ENCODE measurements at regions not wholly inside any gene's neighbourhood (a gene's known extent, or its start where the extent isn't known, plus 50 kb on each side); places are given as distances from the start of the nearest gene placed in this dataset.
A peak's percentile ranks its signal among the peaks of the same experiment; 100 is the strongest.

DNA sequence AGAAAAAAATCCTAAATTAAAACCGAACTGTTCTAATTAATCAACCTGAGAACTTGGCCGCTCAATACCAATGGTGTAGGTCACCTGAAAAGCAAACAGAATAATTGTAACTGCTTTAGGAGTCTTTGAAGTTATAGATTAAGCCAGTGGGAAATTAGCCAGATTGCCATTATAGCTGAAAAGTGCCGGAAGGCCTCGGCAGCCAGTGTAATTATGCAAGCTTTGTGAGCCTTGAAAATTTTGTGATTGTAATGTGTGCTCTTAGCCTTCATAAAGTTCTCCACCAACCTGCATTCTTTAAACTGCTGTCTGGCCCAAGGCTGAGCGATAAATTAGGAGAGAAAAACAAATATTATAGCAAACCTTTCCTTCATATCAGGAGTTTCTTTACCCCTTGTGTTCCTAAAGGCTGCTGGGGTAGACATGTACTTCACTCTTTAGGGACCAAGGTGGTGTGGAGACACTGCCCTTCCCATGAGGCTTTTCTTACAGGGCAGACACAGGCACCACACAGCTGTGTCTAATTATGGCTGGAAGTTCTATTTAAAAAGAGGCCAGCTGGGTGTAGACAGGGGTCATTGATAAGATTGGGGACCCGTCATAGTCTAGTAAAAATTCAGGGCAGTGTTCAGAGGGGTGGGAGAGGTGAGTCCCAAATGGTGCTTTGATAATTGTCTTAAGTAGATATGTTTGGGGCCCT is 991.2 kb downstream of the FLRT2 start:
- no peak for DNase-seq (ENCODE audit: low spot score)

- no peak for DNase-seq (ENCODE audit: low spot score)
Measured at GRCh38 chr14:86518298-86518697, 988.4 kb downstream of the FLRT2 start.

DNA sequence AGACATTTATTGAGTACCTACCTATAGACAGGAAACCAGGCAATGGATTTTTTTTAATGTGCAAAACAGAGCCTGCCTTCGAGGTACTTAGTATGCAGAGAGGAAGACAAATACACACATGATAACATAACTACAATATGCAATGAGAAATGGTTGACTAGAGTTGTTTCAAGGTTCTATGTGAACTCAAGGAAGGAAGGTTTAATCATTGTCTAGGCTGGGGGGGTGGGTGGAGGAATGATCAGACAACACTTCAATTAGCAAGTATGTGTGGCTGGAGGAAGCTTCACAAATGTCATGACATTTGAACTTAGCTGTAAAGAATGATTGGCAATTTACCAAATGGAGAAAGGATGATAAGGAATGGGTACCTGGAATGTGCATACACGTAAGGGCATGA is 985.3 kb downstream of the FLRT2 start:
- DNase-seq (ENCODE audit: low spot score), result no peak

- no peak for DNase-seq (ENCODE audit: low spot score)
Measured at GRCh38 chr14:86513564-86513963, 983.6 kb downstream of the FLRT2 start.

GRCh38 chr14:86513056-86513455 is 983.1 kb downstream of the FLRT2 start:
- DNase-seq (ENCODE audit: low spot score), result no peak

DNA sequence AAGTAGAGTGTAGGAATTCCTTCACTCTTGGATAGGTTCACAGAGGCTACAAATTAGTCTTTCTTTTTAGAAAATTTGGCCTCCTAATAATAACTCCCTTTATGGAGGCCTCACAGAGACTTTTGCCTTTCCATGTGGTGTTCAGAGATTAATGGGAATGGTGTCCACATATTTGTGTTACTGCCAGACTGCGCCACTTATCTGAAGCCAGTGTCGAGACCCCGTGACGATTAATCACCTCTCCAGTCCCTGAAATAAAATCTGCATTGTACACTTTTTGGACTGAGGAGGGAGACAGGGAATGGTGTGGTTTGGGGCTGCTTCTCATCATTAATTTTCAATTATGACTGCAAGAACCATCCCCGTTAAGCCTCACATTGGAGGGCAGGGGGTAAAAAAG is 980.5 kb downstream of the FLRT2 start:
- no peak for DNase-seq (ENCODE audit: low spot score)

DNA sequence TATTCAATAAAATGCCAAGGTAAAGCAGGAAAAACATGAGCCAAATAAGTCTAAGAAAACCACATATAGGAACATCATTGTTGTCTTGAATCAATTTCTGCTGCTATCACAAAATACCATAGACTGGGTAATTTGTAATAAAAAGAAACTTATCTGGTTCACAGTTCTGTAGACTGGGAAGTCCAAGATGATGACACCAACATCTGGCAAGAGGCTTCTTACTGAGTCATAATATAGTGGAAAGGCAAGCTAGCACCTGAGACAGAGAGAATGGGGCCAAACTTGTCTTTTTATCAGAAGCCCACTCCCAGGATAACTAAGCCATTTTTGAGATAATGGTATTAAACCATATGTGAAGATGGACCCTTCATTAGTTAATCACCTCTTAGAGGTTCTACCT is 975.9 kb downstream of the FLRT2 start:
- DNase-seq (ENCODE audit: low spot score), result no peak

DNA sequence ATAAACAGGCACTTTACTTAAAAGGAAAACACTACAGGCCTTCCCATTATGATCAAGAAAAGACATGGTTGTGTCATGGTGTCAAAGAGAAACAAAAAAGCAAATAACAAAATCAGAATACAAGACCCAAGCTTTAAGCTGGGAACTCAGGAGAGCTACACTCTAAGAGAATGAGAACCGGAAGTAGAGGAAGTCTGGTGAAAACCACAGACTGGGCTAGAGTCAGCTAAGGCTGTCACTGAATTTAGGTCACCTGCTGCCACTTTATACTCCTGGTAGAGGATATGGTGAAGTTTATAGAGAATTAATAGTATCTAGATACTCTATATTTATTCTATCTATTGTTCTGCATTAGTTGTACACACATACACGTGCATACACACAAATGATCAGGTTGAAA is 971.7 kb downstream of the FLRT2 start:
- no peak for DNase-seq (ENCODE audit: low spot score)

- DNase-seq (ENCODE audit: low spot score), result no peak
Measured at GRCh38 chr14:86491743-86492142, 961.8 kb downstream of the FLRT2 start.

DNA sequence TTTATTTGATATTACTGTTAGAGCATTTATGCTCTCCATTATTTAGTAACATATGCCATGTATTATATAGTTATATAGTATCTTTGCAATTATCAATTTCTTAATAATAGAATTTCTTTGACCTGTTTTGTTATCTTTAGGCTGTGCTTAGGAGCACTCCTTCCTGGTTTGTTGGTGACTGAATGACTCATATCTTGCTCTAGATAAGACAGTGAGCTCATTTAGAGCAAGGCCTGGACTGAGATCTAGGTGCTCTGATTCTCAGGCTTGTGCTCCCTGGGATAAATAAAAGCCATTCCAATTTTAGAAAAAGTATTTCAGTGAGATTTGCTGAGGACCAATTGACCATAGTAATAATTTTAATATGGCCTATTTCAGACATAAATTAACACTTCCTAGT is 951.2 kb downstream of the FLRT2 start:
- no peak for DNase-seq (ENCODE audit: low spot score)

GRCh38 chr14:86464341-86464740 is 934.4 kb downstream of the FLRT2 start:
- peak; percentile 35 for DNase-seq (ENCODE audit: low spot score)

GRCh38 chr14:86462193-86462753 is 932.3 kb downstream of the FLRT2 start:
- no peak for DNase-seq (ENCODE audit: low spot score)

DNA sequence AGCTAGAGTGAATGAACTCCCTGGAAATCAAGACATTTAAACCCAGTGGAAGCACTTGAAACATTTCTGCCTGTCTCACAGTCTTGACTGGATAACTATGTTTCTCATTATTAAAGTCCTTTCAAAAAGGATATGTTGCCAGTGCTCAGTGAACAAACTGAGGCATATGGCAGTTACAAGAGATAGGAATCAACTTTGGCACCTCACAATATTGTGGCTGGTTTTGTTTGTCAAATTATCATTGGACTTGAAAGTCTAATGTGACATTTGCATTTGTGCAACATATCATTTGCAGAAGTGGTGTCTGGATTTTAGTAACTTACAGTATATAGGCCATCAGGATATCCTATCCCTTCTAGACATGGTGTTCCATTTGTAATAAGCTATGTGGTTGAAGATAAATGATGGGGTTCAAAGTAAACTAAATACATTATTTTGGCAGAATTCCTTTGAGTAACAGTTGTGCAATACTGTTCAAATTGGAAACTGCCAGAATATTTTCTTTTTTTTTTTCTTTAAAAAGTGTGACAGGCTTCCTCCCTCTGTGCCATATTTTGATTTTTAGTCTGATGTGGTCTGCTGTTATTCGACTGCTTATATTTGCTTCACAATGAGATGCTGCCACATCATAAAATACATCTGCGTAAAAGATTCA is 927.7 kb downstream of the FLRT2 start:
- no peak for DNase-seq (ENCODE audit: low spot score)

DNA sequence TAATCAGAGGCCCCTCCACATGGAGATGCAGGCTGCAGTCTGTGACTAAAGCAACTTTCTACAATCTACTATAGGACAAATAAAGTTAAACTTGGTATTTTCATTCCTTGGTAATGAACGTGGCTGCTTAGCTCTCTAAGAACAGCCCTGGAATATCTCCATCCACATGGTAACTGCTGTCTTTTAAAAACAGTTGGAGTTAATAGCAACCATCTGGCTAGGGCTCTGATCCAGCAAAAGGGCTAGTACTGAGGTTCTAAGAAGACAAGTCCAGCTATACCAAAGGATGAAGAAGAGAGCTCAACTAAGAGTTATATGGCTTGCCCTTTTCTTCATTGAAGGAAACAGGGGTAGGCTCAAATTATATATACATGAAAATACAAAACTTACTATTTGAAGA is 920.1 kb downstream of the FLRT2 start:
- DNase-seq (ENCODE audit: low spot score), result peak; percentile 38

GRCh38 chr14:86442135-86442534 is 912.2 kb downstream of the FLRT2 start:
- DNase-seq (ENCODE audit: low spot score), result no peak

GRCh38 chr14:86430853-86431252 is 900.9 kb downstream of the FLRT2 start:
- DNase-seq (ENCODE audit: low spot score), result no peak

DNA sequence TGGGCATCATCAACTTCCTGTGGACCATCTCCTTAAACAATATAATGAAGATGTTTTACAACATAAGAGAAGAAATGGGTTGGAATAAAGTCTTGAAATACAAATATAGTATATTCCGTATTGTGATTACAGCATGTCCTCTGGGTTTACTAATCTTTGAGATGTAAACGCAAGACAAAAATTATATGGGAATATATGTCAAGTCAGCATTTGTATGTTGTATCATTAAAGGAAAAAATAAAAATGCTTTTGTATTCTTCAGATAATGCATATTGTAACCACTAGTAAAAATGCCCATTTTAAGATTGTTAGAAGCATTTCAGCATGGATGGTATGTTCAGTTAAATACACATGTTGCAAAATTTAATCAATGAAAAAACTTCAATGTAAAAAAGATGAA is 893.3 kb downstream of the FLRT2 start:
- DNase-seq (ENCODE audit: low spot score), result no peak

- DNase-seq (ENCODE audit: low spot score), result no peak
Measured at GRCh38 chr14:86420131-86420530, 890.2 kb downstream of the FLRT2 start.

DNA sequence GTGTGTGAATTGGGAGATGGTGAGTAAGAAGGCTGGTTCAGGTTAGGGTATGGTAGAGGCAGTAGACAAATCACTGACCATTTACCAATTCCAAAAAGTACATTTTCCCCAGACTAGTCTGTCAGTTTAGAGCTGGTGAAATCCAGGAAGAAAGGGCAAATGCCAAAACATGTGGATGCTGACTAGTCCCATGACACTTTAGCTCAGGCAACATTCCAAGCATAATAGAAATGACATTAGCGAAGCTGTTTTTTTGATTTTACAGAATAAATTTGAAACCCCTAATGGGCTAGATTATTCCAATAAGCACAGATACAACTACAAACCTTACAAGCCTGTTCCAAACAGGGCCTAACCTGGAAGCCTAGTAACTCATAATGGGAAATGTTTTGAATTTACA is 884.2 kb downstream of the FLRT2 start:
- no peak for DNase-seq (ENCODE audit: low spot score)

GRCh38 chr14:86404989-86405649 is 875.2 kb downstream of the FLRT2 start:
- DNase-seq (ENCODE audit: low spot score), result no peak

DNA sequence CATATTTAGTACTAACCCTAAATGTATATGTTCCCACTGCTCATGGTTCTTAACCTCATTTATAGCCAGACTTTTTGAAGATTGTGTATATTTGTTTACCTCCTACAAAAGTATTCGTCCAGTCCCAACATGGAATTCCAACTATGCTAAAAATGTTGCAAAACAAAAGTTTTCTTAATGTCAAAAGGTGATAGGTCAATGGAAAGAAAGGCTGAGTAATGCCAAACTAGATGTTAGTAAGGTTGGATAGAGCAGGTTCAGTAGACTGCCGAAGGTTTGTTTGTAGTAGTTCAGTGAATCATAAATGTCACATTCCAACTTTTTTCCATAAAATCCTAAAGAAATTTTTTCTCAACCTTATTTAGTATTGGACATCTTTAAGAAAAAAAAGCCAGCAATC is 874.5 kb downstream of the FLRT2 start:
- DNase-seq (ENCODE audit: low spot score), result no peak

DNA sequence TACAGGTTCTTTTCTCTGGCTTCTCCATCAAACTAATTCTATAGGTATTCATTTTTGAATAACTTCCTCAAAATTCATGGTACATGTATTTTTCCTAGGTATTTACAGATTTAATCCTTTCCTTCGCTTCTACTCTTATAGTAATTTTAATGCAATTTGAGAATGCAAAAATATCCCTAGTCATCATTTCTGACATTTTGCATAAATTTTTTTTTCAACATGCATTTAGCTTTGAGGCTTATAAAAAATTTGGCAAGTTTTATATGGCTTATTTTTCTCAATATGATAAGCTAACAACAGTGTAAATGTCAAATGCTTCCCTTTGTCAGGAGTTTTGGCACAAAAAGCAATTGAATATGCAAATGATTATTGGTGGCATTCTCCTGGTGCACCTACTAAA is 872.6 kb downstream of the FLRT2 start:
- no peak for DNase-seq (ENCODE audit: low spot score)

DNA sequence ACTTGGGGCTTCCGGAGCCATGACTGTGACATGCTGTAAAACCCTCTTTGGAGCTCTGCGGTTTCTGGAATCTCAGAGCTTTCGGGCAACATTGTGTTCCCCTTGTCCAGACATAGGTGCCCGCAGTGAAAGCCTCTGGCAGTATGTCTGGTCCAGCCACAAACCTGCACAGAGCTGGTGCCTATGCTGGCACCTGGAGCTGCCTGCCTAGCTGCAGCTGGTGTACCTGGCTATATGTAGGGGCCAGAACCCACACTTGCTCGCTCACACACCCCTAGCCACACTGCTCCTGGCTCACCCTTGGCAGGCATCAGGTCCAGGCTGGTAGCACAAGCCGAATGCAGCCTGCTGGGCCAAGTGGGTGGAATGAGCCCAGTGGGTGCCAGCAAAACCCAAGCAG is 861.1 kb downstream of the FLRT2 start:
- no peak for DNase-seq (ENCODE audit: low spot score)

All from AG20443 (cell line).